ENCODE measurements at regions not wholly inside any gene's neighbourhood (a gene's known extent, or its start where the extent isn't known, plus 50 kb on each side); places are given as distances from the start of the nearest gene placed in this dataset.

GRCh38 chr5:167392240-167392639 lies 899.2 kb upstream of the WWC1 start:
- no peak for TF ChIP-seq CTCF (IDR thresholded peaks at IDR 0.05; ENCODE audit: insufficient read depth, low read length, poor library complexity, severe bottlenecking)
- Histone ChIP-seq H3K27me3 (ENCODE audit: control insufficient read depth, insufficient read depth, low read length) (no peaks in the 10 kb centered on the region), H3K4me3 (ENCODE audit: low read depth, low read length) (no peak overlapping the region), H3K36me3 (ENCODE audit: control insufficient read depth, insufficient read depth, low read length) (no peaks in the 10 kb centered on the region)
- DNase-seq (ENCODE audit: low read depth), result no peak

- TF ChIP-seq CTCF (IDR thresholded peaks at IDR 0.05; ENCODE audit: insufficient read depth, low read length, poor library complexity, severe bottlenecking), result no peak
- no peak for DNase-seq (ENCODE audit: low read depth)
- no peaks in the 10 kb centered on the region for H3K27me3 ChIP-seq (ENCODE audit: control insufficient read depth, insufficient read depth, low read length)
Measured at GRCh38 chr5:167393358-167393757, 898.1 kb upstream of the WWC1 start.

GRCh38 chr5:167402671-167403070 lies 888.8 kb upstream of the WWC1 start:
- DNase-seq (ENCODE audit: low read depth), result no peak
- no peak for TF ChIP-seq CTCF (IDR thresholded peaks at IDR 0.05; ENCODE audit: insufficient read depth, low read length, poor library complexity, severe bottlenecking)
- Histone ChIP-seq H3K4me3 (ENCODE audit: low read depth, low read length) (no peak overlapping the region), H3K27me3 (ENCODE audit: control insufficient read depth, insufficient read depth, low read length) (no peaks in the 10 kb centered on the region), H3K36me3 (ENCODE audit: control insufficient read depth, insufficient read depth, low read length) (no peaks in the 10 kb centered on the region)

More at GRCh38 chr5:167393358-167393757, 898.1 kb upstream of the WWC1 start:
- no peaks in the 10 kb centered on the region for H3K36me3 ChIP-seq (ENCODE audit: control insufficient read depth, insufficient read depth, low read length)
- no peak overlapping the region for H3K4me3 ChIP-seq (ENCODE audit: low read depth, low read length)

GRCh38 chr5:167406513-167406912 lies 884.9 kb upstream of the WWC1 start:
- no peak for TF ChIP-seq CTCF (IDR thresholded peaks at IDR 0.05; ENCODE audit: insufficient read depth, low read length, poor library complexity, severe bottlenecking)
- H3K4me3 ChIP-seq (ENCODE audit: low read depth, low read length), result no peak overlapping the region
- no peaks in the 10 kb centered on the region for H3K36me3 ChIP-seq (ENCODE audit: control insufficient read depth, insufficient read depth, low read length)
- H3K27me3 ChIP-seq (ENCODE audit: control insufficient read depth, insufficient read depth, low read length), result no peaks in the 10 kb centered on the region
- no peak for DNase-seq (ENCODE audit: low read depth)

GRCh38 chr5:167412556-167412955 lies 878.9 kb upstream of the WWC1 start:
- no peaks in the 10 kb centered on the region for H3K27me3 ChIP-seq (ENCODE audit: control insufficient read depth, insufficient read depth, low read length)
- no peak for TF ChIP-seq CTCF (IDR thresholded peaks at IDR 0.05; ENCODE audit: insufficient read depth, low read length, poor library complexity, severe bottlenecking)
- DNase-seq (ENCODE audit: low read depth), result no peak
- no peaks in the 10 kb centered on the region for H3K36me3 ChIP-seq (ENCODE audit: control insufficient read depth, insufficient read depth, low read length)
- H3K4me3 ChIP-seq (ENCODE audit: low read depth, low read length), result no peak overlapping the region

- TF ChIP-seq CTCF (IDR thresholded peaks at IDR 0.05; ENCODE audit: insufficient read depth, low read length, poor library complexity, severe bottlenecking), result no peak
- Histone ChIP-seq H3K27me3 (ENCODE audit: control insufficient read depth, insufficient read depth, low read length) (no peaks in the 10 kb centered on the region), H3K36me3 (ENCODE audit: control insufficient read depth, insufficient read depth, low read length) (no peaks in the 10 kb centered on the region), H3K4me3 (ENCODE audit: low read depth, low read length) (no peak overlapping the region)
- no peak for DNase-seq (ENCODE audit: low read depth)
Measured at GRCh38 chr5:167413506-167413905, 877.9 kb upstream of the WWC1 start.

Data from kidney epithelial cell (primary cell).